Rectal smooth muscle tissue (tissue), 1 donor: ENCODE measurements at regions not wholly inside any gene's neighbourhood (a gene's known extent, or its start where the extent isn't known, plus 50 kb on each side); places are given as distances from the start of the nearest gene placed in this dataset.

ENCODE experiments used
- H3K27ac ChIP-seq: one replicate; pipeline ENCODE4 v1.7.0; 2013; ENCODE audit warnings: low read depth, low read length, inconsistent platforms
- H3K27me3 ChIP-seq: one replicate; pipeline ENCODE4 v1.7.0; 2013; ENCODE audit warnings: low read length; ENCODE audit not compliant: control insufficient read depth, insufficient read depth
- H3K36me3 ChIP-seq: one replicate; pipeline ENCODE4 v1.7.0; 2013; ENCODE audit warnings: low read length; ENCODE audit not compliant: control insufficient read depth, insufficient read depth
- H3K4me1 ChIP-seq: one replicate; pipeline ENCODE4 v1.7.0; 2013; ENCODE audit warnings: low read length; ENCODE audit not compliant: control insufficient read depth, insufficient read depth
- H3K4me3 ChIP-seq: one replicate; pipeline ENCODE4 v1.7.0; 2013; ENCODE audit warnings: low read length
- H3K9ac ChIP-seq: one replicate; pipeline ENCODE4 v1.7.0; 2013; ENCODE audit warnings: low read length

GRCh38 chr2:62568983-62569837, 63.2 kb upstream of the TMEM17 start:
- H3K9ac ChIP-seq = no peak overlapping the region
- H3K4me1 ChIP-seq = no peaks in the 10 kb centered on the region
- no peaks in the 10 kb centered on the region for H3K36me3 ChIP-seq
- H3K27me3 ChIP-seq = no peaks in the 10 kb centered on the region
- H3K4me3 ChIP-seq = no peak overlapping the region
- no peak overlapping the region for H3K27ac ChIP-seq

- H3K9ac ChIP-seq = no peak overlapping the region
- no peaks in the 10 kb centered on the region for H3K36me3 ChIP-seq
- no peak overlapping the region for H3K4me3 ChIP-seq
- no peaks in the 10 kb centered on the region for H3K27me3 ChIP-seq
- no peaks in the 10 kb centered on the region for H3K4me1 ChIP-seq
- no peak overlapping the region for H3K27ac ChIP-seq
These were observed 62.1 kb upstream of the TMEM17 start for GRCh38 chr2:62568074-62568473.

- Histone ChIP-seq H3K27ac (no peak overlapping the region), H3K4me3 (no peak overlapping the region), H3K9ac (no peak overlapping the region), H3K27me3 (no peaks in the 10 kb centered on the region), H3K4me1 (no peaks in the 10 kb centered on the region), H3K36me3 (no peaks in the 10 kb centered on the region)
These were observed 61.7 kb upstream of the TMEM17 start for GRCh38 chr2:62567669-62568068.

GRCh38 chr2:62566847-62567246, 60.9 kb upstream of the TMEM17 start:
- H3K9ac ChIP-seq = no peak overlapping the region
- no peak overlapping the region for H3K27ac ChIP-seq
- H3K36me3 ChIP-seq = no peaks in the 10 kb centered on the region

GRCh38 chr2:62565309-62565908, 59.4 kb upstream of the TMEM17 start:
- no peaks in the 10 kb centered on the region for H3K4me1 ChIP-seq
- no peaks in the 10 kb centered on the region for H3K27me3 ChIP-seq
- H3K9ac ChIP-seq = no peak overlapping the region
- no peaks in the 10 kb centered on the region for H3K36me3 ChIP-seq
- H3K27ac ChIP-seq = no peak overlapping the region
- no peak overlapping the region for H3K4me3 ChIP-seq

More at GRCh38 chr2:62566847-62567246, 60.9 kb upstream of the TMEM17 start:
- Histone ChIP-seq H3K27me3 (no peaks in the 10 kb centered on the region), H3K4me3 (no peak overlapping the region), H3K4me1 (no peaks in the 10 kb centered on the region)

GRCh38 chr2:62564380-62565137, 58.6 kb upstream of the TMEM17 start:
- H3K27me3 ChIP-seq = no peaks in the 10 kb centered on the region
- H3K27ac ChIP-seq = no peak overlapping the region
- no peaks in the 10 kb centered on the region for H3K36me3 ChIP-seq
- no peak overlapping the region for H3K4me3 ChIP-seq
- H3K9ac ChIP-seq = no peak overlapping the region
- no peaks in the 10 kb centered on the region for H3K4me1 ChIP-seq

- H3K4me3 ChIP-seq = no peak overlapping the region
- no peaks in the 10 kb centered on the region for H3K4me1 ChIP-seq
- no peaks in the 10 kb centered on the region for H3K36me3 ChIP-seq
- no peaks in the 10 kb centered on the region for H3K27me3 ChIP-seq
- no peak overlapping the region for H3K27ac ChIP-seq
- H3K9ac ChIP-seq = no peak overlapping the region
These were observed 55.6 kb upstream of the TMEM17 start for GRCh38 chr2:62561586-62561985.

- no peak overlapping the region for H3K27ac ChIP-seq
- no peak overlapping the region for H3K9ac ChIP-seq
- H3K4me3 ChIP-seq = no peak overlapping the region
- H3K27me3 ChIP-seq = no peaks in the 10 kb centered on the region
- H3K4me1 ChIP-seq = no peaks in the 10 kb centered on the region
- no peaks in the 10 kb centered on the region for H3K36me3 ChIP-seq
These were observed 53.6 kb upstream of the TMEM17 start for GRCh38 chr2:62559582-62559981.

GRCh38 chr2:62558743-62559142, 52.7 kb upstream of the TMEM17 start:
- H3K4me3 ChIP-seq = no peak overlapping the region
- H3K27me3 ChIP-seq = no peaks in the 10 kb centered on the region
- no peaks in the 10 kb centered on the region for H3K36me3 ChIP-seq
- H3K27ac ChIP-seq = no peak overlapping the region
- no peak overlapping the region for H3K9ac ChIP-seq
- H3K4me1 ChIP-seq = no peaks in the 10 kb centered on the region

- Histone ChIP-seq H3K27ac (no peak overlapping the region), H3K36me3 (no peaks in the 10 kb centered on the region), H3K4me1 (no peaks in the 10 kb centered on the region), H3K4me3 (no peak overlapping the region), H3K9ac (no peak overlapping the region), H3K27me3 (no peaks in the 10 kb centered on the region)
These were observed 50.1 kb upstream of the TMEM17 start for GRCh38 chr2:62556086-62556485.
